ENCODE measurements at regions not wholly inside any gene's neighbourhood (a gene's known extent, or its start where the extent isn't known, plus 50 kb on each side); places are given as distances from the start of the nearest gene placed in this dataset.

- Histone ChIP-seq H3K27me3 (peaks cover 0 to 22% of the 10 kb centered on the region in 2 donors), H3K27ac (no peak overlapping the region), H3K36me3 (no peaks in the 10 kb centered on the region), H3K9me3 (peaks cover 0 to 12% (median 0%) of the 10 kb centered on the region in 4 donors), H3K4me3 (no peak overlapping the region), H3K4me1 (peaks cover 0 to 22% (median 0%) of the 10 kb centered on the region in 4 donors)
- no peak for TF ChIP-seq POLR2A (IDR thresholded peaks at IDR 0.05)
- no peak for TF ChIP-seq CTCF (IDR thresholded peaks at IDR 0.05)
- no peak for TF ChIP-seq EP300 (IDR thresholded peaks at IDR 0.05)
- DNase-seq (ENCODE audit: low spot score in 2 of 2): peak; percentile 16 to 32
- 45 to 48% methylated on average over 6 of the region's 6 CpGs for WGBS, 2 donors
These were observed 392.1 kb upstream of the PODXL start for GRCh38 chr7:131948434-131949053.

DNA sequence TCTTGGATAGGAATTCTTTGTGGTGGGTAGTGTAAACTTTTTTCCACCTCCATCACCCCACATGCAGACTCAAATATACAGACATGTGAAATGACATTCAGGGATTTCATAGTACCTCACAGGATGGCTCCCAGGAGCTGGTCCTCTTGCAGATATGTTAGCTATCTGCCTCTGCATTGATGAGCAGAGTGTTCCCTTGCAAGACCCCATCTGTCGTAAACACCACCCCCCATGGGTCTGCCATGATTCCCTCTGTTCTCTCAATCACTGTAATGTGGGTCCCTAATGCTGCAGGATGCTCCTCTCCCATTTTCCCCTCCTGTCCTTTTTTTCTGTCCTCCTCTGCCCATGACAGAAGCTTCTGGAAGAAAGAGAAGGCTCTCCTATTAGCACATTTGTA, 391.2 kb upstream of the PODXL start:
- Histone ChIP-seq H3K4me1 (peaks cover 0 to 22% (median 0%) of the 10 kb centered on the region in 4 donors), H3K36me3 (no peaks in the 10 kb centered on the region), H3K27ac (no peak overlapping the region), H3K27me3 (peaks cover 0 to 27% of the 10 kb centered on the region in 2 donors), H3K9me3 (peaks cover 0 to 12% (median 0%) of the 10 kb centered on the region in 4 donors), H3K4me3 (no peak overlapping the region)
- 96 to 100% methylated on average over 1 of the region's 1 CpG for WGBS, 2 donors
- TF ChIP-seq CTCF (IDR thresholded peaks at IDR 0.05): no peak
- TF ChIP-seq EP300 (IDR thresholded peaks at IDR 0.05): no peak
- no peak for TF ChIP-seq POLR2A (IDR thresholded peaks at IDR 0.05)
- no peak for DNase-seq (ENCODE audit: low spot score in 2 of 2)

DNA sequence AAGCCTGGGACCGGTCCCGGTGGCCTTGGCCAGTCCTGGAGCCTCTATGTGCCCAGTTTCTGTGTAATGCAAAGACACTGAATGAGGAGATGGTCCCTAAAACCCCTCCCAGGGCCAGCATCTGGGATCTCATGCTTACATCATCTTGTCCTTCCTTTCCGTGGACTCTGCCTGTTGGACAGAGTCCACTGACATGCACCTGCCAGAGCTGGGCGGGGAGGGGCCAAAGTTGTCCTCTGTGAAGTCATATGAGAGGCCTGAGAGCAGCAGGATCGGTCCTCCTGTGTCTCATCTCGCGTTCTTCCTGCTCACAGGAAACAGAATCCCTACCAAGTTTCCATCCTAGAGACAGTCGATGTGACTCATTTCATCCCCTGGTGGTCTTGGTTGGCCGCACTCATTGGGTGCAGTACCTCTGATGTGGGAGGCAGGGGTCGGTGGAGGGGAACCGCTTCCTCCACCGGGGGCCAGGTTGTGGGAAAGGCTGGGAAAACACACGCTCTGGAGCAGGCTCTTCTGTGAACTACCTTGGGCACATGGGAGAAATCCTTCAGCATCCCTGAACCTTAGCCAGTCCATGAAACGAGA, 389.6 kb upstream of the PODXL start:
- Histone ChIP-seq H3K27me3 (peaks cover 0 to 27% of the 10 kb centered on the region in 2 donors), H3K36me3 (no peaks in the 10 kb centered on the region), H3K4me3 (no peak overlapping the region), H3K27ac (no peak overlapping the region), H3K4me1 (peaks cover 0 to 22% (median 0%) of the 10 kb centered on the region in 4 donors), H3K9me3 (no peaks in the 10 kb centered on the region)
- WGBS, 2 donors: 69 to 71% methylated on average over 14 of the region's 14 CpGs
- DNase-seq (ENCODE audit: low spot score in 2 of 2): no peak
- no peak for TF ChIP-seq POLR2A (IDR thresholded peaks at IDR 0.05)

- peaks cover 0 to 27% of the 10 kb centered on the region in 2 donors for H3K27me3 ChIP-seq
- no peak for DNase-seq (ENCODE audit: low spot score in 2 of 2)
- TF ChIP-seq POLR2A (IDR thresholded peaks at IDR 0.05) (no peak), CTCF (IDR thresholded peaks at IDR 0.05) (peak; percentile 74 to 83 (median 81))
- peaks cover 0 to 22% (median 0%) of the 10 kb centered on the region in 4 donors for H3K4me1 ChIP-seq
- 0% methylated on average over 11 to 17 of the region's 39 CpGs for WGBS, 2 donors
- peak overlapping the region in 2 of 4 donors; percentile 15 to 16 for H3K4me3 ChIP-seq
- no peaks in the 10 kb centered on the region for H3K36me3 ChIP-seq
- no peak overlapping the region for H3K27ac ChIP-seq
- H3K9me3 ChIP-seq: no peaks in the 10 kb centered on the region
These were observed 389.0 kb upstream of the PODXL start for GRCh38 chr7:131945313-131945911.

- H3K27ac ChIP-seq: no peak overlapping the region
- H3K36me3 ChIP-seq: no peaks in the 10 kb centered on the region
- no peak for DNase-seq (ENCODE audit: low spot score in 2 of 2)
- peaks cover 0 to 27% of the 10 kb centered on the region in 2 donors for H3K27me3 ChIP-seq
- no peaks in the 10 kb centered on the region for H3K9me3 ChIP-seq
- TF ChIP-seq POLR2A (IDR thresholded peaks at IDR 0.05): no peak
- TF ChIP-seq CTCF (IDR thresholded peaks at IDR 0.05): no peak
- no peak for TF ChIP-seq EP300 (IDR thresholded peaks at IDR 0.05)
- no peak overlapping the region for H3K4me3 ChIP-seq
- H3K4me1 ChIP-seq: peaks cover 0 to 22% (median 0%) of the 10 kb centered on the region in 4 donors
- 81 to 87% methylated on average over 8 of the region's 8 CpGs for WGBS, 2 donors
These were observed 388.2 kb upstream of the PODXL start for GRCh38 chr7:131944556-131945069.
